Prostate gland (tissue), 2 donors: ENCODE measurements at regions not wholly inside any gene's neighbourhood (a gene's known extent, or its start where the extent isn't known, plus 50 kb on each side); places are given as distances from the start of the nearest gene placed in this dataset.

Experiments used
- CTCF ChIP-seq, 4 experiments: fragments of 200-600 bp in 2 of 4; fragments of 450-650 bp in 2 of 4; sonication (generic) in 2 of 4; IDR thresholded peaks; 1 replicate in 3 of 4; 2 replicates in 1 of 4; pipeline ENCODE4 v1.5.1; 2016 to 2019; ENCODE audit warnings: antibody characterized with exemption in 4 of 4, mild to moderate bottlenecking in 2 of 4, moderate library complexity in 2 of 4
- POLR2A ChIP-seq: fragments of 450-650 bp; IDR thresholded peaks from one replicate; pipeline ENCODE4 v1.6.1; 2016; ENCODE audit warnings: antibody characterized with exemption, mild to moderate bottlenecking
- POLR2AphosphoS5 ChIP-seq: sonication (generic); formaldehyde crosslinking; IDR thresholded peaks from one replicate; pipeline ENCODE4 v1.6.1; 2017; ENCODE audit warnings: antibody characterized with exemption

DNA sequence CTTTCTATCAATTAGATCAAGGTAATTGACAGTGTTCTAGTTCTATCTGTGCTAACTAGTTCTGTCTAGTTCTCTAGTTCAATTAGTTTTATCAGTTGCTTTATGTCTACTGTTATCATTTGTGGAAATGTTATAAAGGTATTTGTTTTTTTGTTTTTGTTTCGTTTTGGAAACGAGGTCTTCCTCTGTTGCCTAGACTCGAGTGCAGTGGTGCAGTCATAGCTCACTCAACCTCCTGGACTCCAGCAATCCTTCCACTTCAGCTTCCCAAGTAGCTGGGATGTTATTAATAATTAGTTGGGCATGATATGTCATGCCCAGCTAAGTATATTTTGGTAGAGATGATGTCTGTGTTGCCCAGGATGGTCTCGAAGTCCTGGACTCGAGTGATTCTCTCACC, 1682.8 kb upstream of the LRRTM1 start:
- TF ChIP-seq CTCF (IDR thresholded peaks at IDR 0.05), result no peak
- no peak for TF ChIP-seq POLR2AphosphoS5
- no peak for TF ChIP-seq POLR2A
